CD4-positive, alpha-beta T cell treated with Interleukin-4 for 1 hour (primary cell): ENCODE measurements at regions not wholly inside any gene's neighbourhood (a gene's known extent, or its start where the extent isn't known, plus 50 kb on each side); places are given as distances from the start of the nearest gene placed in this dataset.
"Not testable (repeated sequence)": the region's sequence is repeated elsewhere in the genome, so short reads cannot be mapped to it uniquely, and the experiment has no call there.

Experiments used
- DNase-seq, 2 donors: peaks; one replicate each; pipeline ENCODE4 v3.0.0-alpha.2; 2020 to 2022

DNA sequence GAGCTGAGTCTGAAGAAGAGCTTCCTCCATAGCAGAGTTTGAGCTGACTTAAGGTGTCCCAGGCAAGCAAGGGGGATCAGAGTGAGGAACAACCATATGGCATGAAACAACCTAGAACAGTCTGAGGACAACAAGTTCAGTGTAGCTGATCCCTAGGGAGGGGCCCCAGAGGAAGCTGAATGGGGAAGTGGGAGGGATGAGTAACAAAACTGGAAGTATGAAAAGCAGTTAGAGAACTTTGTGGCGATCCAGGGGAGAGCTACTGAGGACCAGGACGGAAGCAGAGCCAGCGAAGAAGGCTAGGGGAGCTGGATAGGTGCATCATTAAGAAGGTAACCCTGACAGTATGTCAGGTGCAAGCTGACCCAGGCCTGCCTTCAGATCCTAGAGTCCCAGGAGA, 580.8 kb downstream of the BNC2 start:
- DNase-seq = peak in 1 of 2 donors; percentile 35

DNA sequence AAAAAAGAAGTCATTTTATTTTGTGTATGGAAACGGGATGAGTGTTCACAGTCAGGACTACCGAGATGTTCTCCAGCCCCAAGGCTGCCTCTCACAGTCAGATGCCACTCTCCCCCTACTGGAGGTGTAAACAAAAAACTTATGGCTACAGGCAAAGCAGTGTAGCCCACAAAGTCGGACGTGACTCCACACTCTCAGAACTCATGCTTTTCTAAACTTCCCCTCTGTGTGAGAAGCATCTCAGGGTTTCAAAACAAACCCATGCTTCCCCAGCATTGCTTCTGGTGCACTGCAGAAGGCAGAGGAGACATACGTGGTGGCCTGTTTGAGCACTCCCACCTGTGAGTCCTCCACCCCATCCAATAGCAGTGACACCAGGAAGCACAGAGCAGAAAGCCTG, 580.3 kb downstream of the BNC2 start:
- no peak for DNase-seq

GRCh38 chr9:16291921-16292320, 578.5 kb downstream of the BNC2 start:
- no peak for DNase-seq

GRCh38 chr9:16293610-16294009, 576.9 kb downstream of the BNC2 start:
- no peak for DNase-seq

GRCh38 chr9:16294133-16294770, 576.2 kb downstream of the BNC2 start:
- no peak for DNase-seq

GRCh38 chr9:16294940-16295339, 575.5 kb downstream of the BNC2 start:
- DNase-seq = not testable (repeated sequence)

- not testable (repeated sequence) for DNase-seq
These were observed 571.1 kb downstream of the BNC2 start for GRCh38 chr9:16299368-16299767.

GRCh38 chr9:16303506-16303905, 567.0 kb downstream of the BNC2 start:
- DNase-seq = no peak

GRCh38 chr9:16304301-16304700, 566.2 kb downstream of the BNC2 start:
- DNase-seq = no peak

DNA sequence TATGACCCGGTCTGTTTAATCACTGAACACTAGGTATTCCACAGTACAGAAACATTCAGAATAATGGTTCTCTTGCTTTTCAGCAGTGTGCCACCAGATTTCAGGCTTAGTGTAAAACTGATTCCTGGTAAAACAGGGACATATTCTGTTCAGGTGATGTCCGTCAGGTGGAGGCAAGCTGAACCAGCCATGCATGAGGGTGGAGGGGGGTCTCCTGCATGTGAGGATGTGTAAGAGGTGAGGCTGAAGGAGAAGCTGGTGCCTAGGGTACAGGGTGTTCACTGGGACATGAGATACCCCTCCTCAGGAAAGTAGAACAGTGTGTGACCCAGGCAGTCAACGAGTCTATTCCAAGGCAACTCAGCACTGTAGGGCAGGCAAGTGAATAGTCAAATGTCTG, 563.9 kb downstream of the BNC2 start:
- no peak for DNase-seq

DNA sequence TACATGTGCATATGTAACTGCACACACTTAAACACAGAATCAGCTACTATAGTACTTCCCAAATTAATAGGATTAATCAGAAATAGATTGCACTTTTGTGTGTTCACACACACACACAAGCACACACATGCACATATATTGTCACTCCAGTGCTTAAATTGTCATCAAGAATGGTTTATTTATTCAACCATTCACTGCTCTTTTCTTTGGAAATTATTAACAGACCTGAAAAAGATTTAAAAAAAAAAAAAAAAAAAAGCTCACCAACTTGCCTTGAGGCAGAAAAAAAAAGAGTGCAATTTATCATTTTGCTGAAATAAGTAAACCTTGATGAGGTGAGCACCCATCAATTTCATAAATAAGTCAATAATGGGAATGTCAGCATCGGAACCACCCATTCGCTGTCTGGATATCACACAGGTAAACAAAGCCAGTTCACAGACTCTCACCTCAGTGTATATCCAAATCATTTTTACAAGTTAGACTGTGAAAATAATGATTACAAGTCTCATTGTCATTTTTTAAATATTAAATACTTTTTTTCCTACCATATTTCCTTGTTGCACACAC, 562.8 kb downstream of the BNC2 start:
- no peak for DNase-seq

- no peak for DNase-seq
These were observed 561.8 kb downstream of the BNC2 start for GRCh38 chr9:16308645-16309044.

- DNase-seq = no peak
These were observed 561.4 kb downstream of the BNC2 start for GRCh38 chr9:16309082-16309468.

- no peak for DNase-seq
These were observed 560.8 kb downstream of the BNC2 start for GRCh38 chr9:16309469-16310271.

DNA sequence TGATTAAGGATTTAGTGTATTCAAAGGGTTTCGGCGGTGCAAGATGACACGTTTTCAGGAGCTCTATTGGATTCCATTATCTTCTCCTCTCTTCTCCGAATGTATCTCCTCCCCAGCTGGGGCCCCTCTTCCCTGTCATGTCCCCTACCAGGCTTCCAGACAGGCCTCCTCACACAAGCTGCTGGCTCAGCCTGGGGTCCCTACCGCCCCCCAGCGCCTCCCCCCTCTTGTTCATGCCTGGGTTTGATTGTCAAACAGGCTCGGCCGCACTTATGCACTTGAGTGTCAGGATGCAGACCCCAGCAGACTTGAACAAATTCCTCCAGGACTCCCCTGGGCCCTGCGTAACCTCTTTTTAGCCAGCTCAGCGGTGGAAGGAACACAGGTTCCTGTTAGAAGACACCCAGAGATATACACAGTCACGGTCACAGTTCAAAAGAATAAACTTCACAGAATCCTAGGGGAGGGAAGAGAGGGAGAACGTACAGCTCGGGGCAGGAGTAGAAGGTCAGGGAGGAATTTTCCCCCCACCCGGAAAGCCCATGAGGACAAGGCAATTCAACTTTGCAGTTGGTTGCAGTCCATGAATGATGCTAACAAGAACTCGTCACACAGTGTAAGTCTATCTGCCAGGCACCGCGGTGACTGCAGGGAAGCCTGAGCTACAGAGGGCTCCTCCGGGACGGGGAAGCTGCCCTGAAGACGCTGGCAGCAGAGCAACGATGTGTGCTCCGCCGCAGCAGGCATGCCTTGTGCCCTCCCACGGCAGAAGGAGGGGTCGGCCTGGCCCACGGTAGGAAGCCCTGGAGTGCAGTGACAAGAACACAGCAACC, 560.0 kb downstream of the BNC2 start:
- DNase-seq = no peak

DNA sequence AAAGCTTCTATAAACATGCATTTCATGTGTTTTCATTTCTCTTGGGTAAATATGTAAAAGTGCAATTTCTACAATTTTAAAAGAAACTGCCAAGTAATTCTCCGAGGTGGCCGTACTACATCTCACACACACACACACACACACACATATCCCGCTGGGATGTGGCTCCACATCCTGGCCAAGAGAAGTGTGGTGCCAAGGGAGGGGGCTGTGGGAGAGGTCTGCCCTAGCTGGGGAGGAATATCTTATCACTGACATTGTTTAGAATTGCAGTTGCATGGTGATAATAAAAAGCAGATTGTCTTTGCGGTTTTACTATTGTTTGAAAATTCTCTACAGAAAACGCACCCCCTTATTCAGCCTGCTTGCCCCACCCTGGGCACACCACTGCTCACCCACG, 558.4 kb downstream of the BNC2 start:
- DNase-seq = no peak

DNA sequence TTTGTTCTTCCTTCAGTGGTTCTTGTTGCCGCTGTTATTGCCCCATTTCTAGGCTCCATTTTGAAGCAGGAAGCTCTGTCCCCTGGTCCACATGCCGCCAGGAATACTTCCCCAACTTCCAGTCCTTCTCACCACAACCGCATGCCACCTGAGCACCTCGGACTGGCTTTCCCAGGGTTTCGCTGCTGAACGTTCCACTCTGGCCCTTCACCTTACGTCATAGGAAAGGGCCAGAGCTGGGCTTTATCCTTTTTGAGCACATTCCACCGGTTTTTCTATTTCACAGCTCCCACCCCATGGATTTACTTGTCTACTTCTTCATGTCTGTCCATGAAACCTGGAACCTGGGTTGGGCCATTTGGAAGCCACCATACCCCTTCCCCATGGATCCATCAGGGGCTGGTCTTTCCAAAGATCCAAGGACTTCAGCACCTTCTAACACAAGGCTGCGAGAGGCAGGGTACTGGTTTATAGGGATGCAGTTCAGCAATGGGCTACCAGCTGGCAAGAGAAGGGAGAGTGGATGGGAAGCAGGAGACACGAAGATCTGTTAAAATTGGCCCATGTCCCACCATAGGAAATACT, 557.4 kb downstream of the BNC2 start:
- no peak for DNase-seq

GRCh38 chr9:16314476-16314875, 556.0 kb downstream of the BNC2 start:
- no peak for DNase-seq

DNA sequence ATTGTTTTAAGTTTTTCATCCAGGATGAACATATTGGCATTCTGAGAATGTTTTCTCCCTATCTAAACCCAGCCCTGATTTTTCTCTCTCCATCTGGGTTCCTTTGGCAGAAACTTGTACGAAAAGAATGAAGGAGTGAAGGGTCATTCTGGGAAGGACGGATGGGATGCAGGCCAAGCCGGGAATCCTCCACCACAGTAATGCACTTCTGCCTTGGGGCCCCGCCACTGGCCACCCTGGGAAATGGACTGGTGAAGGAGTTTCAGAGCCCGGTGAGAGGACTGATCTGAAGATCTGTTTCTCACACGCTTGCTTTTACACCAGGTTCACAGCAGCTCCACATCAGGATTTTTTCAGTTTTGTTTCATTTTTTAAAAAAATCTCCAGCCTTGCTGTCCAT, 554.8 kb downstream of the BNC2 start:
- no peak for DNase-seq

GRCh38 chr9:16316456-16316855, 554.0 kb downstream of the BNC2 start:
- DNase-seq = no peak

- no peak for DNase-seq
These were observed 553.3 kb downstream of the BNC2 start for GRCh38 chr9:16316911-16317817.

DNA sequence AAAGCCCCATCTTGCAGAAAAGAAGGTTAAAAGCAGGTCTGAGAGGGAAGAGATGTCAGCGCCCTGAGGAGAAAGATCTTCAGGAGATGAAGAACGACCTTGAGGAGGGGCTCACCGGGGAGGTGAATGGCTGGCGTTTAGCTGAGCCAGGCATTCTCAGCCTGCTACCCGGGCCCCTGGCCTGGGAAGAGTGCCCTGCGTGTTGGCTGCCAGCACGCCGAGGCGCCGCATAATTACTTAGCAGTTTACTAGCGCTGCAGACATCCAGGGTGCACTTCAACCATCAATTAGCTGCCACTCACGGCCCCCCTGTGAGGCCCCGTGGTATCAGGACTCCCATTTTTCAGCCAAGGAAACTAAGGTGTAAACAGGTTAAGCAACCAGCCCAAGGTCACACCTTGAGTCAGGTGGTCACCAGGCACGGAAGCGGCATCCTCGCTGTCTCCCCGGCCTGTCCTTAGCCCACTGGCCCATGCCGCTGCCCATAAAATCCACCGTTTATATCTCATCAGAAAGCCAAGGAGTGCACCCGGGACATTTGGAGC, 551.9 kb downstream of the BNC2 start:
- no peak for DNase-seq
